A673 (cell line): ENCODE measurements at regions not wholly inside any gene's neighbourhood (a gene's known extent, or its start where the extent isn't known, plus 50 kb on each side); places are given as distances from the start of the nearest gene placed in this dataset.

Experiments
- CTCF ChIP-seq: fragments of 300-800, 200-600 bp; sonication (generic); conservative IDR thresholded peaks from 2 replicates; pipeline ENCODE4 v1.5.1; 2017; ENCODE audit warnings: low read depth, mild to moderate bottlenecking, antibody characterized with exemption, low read length, moderate library complexity, mixed read lengths
- EZH2 ChIP-seq: fragments of 200-600 bp; sonication (generic); IDR thresholded peaks from 2 replicates; pipeline ENCODE4 v1.6.1; 2017; ENCODE audit warnings: borderline replicate concordance, low read depth, mild to moderate bottlenecking, mixed read lengths, antibody characterized with exemption, low read length; ENCODE audit not compliant: poor library complexity, severe bottlenecking

- TF ChIP-seq CTCF, result no peak
- TF ChIP-seq EZH2, result no peak
Observed at GRCh38 chr3:69675786-69676530, 63.3 kb upstream of the MITF start.
